PC-9 (cell line): ENCODE measurements at regions not wholly inside any gene's neighbourhood (a gene's known extent, or its start where the extent isn't known, plus 50 kb on each side); places are given as distances from the start of the nearest gene placed in this dataset.

ENCODE experiments used
- CTCF ChIP-seq: fragments of 200-600 bp; sonication (generic); conservative IDR thresholded peaks from 2 replicates; pipeline ENCODE4 v1.6.1; 2017; ENCODE audit warnings: mixed run types, antibody characterized with exemption, mild to moderate bottlenecking, moderate library complexity
- EZH2 ChIP-seq: fragments of 200-600 bp; sonication (generic); IDR thresholded peaks from 2 replicates; pipeline ENCODE4 v1.8.0; 2017; ENCODE audit warnings: antibody characterized with exemption, low read depth

- no peak for TF ChIP-seq CTCF
- TF ChIP-seq EZH2: no peak
Measured at GRCh38 chr3:110016235-110016815, 679.0 kb upstream of the DPPA4 start.
